ENCODE measurements at regions not wholly inside any gene's neighbourhood (a gene's known extent, or its start where the extent isn't known, plus 50 kb on each side); places are given as distances from the start of the nearest gene placed in this dataset.

DNA sequence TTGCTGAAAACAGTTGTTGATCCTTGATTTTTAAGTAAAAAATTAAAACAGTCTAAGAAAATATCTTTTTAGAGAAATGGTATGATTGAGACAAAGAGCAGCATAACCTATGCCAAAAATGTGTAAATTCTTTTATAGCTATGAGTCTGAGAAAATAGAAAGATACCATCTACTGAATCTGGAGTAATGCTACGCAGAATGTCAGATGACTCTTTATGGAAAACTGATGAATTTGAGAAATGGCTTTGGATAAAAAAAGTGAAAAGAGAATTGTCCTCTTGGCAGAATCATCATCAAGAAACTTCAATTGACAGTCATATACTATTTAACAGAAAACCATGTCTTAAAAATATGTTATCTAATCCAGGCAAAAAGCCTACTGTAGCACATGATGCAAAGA is 183.1 kb downstream of the FAT4 start:
- no peak overlapping the region for H3K27ac ChIP-seq (replicated peaks)
- no peaks in the 10 kb centered on the region for H3K27me3 ChIP-seq (ENCODE audit: insufficient read depth, poor library complexity, severe bottlenecking)
- no peak for DNase-seq (ENCODE audit: low read depth in 1 of 2, low spot score in 1 of 2)
- no peak overlapping the region for H3K4me3 ChIP-seq (replicated peaks; ENCODE audit: insufficient read depth, low read length)
- TF ChIP-seq CTCF (IDR thresholded peaks at IDR 0.05; ENCODE audit: insufficient read depth, low read length) = no peak
- TF ChIP-seq REST (IDR thresholded peaks at IDR 0.05; ENCODE audit: insufficient replicate concordance, low read depth) = no peak
- TF ChIP-seq GABPA (IDR thresholded peaks at IDR 0.05; ENCODE audit: low read depth) = no peak
- TF ChIP-seq SPI1 (IDR thresholded peaks at IDR 0.05; ENCODE audit: borderline replicate concordance, low read depth) = no peak
- no peak for TF ChIP-seq POLR2AphosphoS5 (IDR thresholded peaks at IDR 0.05; ENCODE audit: low read depth)

DNA sequence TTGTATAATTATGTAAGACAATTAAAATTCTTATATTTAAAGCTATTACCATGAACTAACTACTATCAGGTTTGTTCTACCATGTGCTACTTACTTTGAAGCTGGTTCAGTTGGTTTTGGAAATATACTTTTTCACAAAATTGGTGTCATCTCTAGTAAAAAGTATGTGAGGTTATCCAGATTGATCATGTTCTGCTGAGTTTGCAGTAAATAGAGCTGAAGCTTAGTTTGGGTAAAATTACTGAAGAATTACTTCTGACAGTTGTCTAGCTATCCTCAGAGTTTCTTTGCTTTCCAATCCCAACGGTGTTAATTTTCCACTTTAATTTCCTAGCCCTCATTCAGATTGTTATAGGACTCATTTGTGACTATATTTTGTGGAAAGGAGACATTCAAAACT is 184.2 kb downstream of the FAT4 start:
- Histone ChIP-seq H3K27ac (replicated peaks) (no peak overlapping the region), H3K4me3 (replicated peaks; ENCODE audit: insufficient read depth, low read length) (no peak overlapping the region), H3K27me3 (ENCODE audit: insufficient read depth, poor library complexity, severe bottlenecking) (no peaks in the 10 kb centered on the region)
- DNase-seq (ENCODE audit: low read depth in 1 of 2, low spot score in 1 of 2) = no peak
- TF ChIP-seq POLR2AphosphoS5 (IDR thresholded peaks at IDR 0.05; ENCODE audit: low read depth) (no peak), GABPA (IDR thresholded peaks at IDR 0.05; ENCODE audit: low read depth) (no peak), SPI1 (IDR thresholded peaks at IDR 0.05; ENCODE audit: borderline replicate concordance, low read depth) (no peak), CTCF (IDR thresholded peaks at IDR 0.05; ENCODE audit: insufficient read depth, low read length) (no peak), REST (IDR thresholded peaks at IDR 0.05; ENCODE audit: insufficient replicate concordance, low read depth) (no peak)

DNA sequence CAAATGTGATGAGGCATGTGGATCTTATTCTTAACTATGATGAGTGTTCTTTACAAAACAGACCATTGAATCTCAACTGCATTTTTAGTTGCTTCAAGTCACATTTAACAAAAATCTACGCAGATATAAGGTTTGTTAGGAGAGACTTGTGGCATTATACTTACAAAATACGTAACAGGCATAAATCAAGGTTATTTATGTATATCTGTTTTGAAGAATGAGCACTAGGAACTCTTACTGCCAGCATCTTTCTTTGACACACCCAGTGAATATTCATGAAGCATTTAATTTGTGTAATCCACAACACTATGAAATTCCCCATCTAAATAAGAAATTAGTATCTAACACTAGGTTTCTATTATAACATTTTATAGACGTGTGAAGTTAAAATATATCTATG is 186.3 kb downstream of the FAT4 start:
- Histone ChIP-seq H3K27ac (replicated peaks) (no peak overlapping the region), H3K27me3 (ENCODE audit: insufficient read depth, poor library complexity, severe bottlenecking) (no peaks in the 10 kb centered on the region), H3K4me3 (replicated peaks; ENCODE audit: insufficient read depth, low read length) (no peak overlapping the region)
- DNase-seq (ENCODE audit: low read depth in 1 of 2, low spot score in 1 of 2) = no peak
- TF ChIP-seq GABPA (IDR thresholded peaks at IDR 0.05; ENCODE audit: low read depth) (no peak), CTCF (IDR thresholded peaks at IDR 0.05; ENCODE audit: insufficient read depth, low read length) (no peak), POLR2AphosphoS5 (IDR thresholded peaks at IDR 0.05; ENCODE audit: low read depth) (no peak), SPI1 (IDR thresholded peaks at IDR 0.05; ENCODE audit: borderline replicate concordance, low read depth) (no peak)

DNA sequence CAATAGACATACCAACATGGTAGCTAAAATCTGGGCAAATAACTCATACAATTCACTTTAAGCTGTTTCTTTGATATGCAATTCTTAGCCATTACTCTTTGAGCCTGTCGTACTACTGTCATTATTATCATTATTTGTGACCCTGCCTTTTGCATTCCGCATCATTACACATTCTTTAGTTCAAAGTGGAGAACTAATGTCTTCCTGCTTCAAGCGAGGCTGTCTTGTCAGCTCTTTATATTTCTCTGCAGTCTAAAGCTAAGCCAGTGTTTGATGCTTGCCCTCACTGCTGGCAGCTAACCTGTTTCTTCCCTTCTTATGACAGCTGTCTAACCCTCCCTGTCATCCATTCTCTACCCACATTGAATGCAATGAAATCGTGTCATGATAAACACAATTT is 186.8 kb downstream of the FAT4 start:
- H3K27me3 ChIP-seq (ENCODE audit: insufficient read depth, poor library complexity, severe bottlenecking) = peaks cover 2% of the 10 kb centered on the region
- no peak overlapping the region for H3K27ac ChIP-seq (replicated peaks)
- H3K4me3 ChIP-seq (replicated peaks; ENCODE audit: insufficient read depth, low read length) = no peak overlapping the region
- no peak for DNase-seq (ENCODE audit: low read depth in 1 of 2, low spot score in 1 of 2)
- TF ChIP-seq POLR2AphosphoS5 (IDR thresholded peaks at IDR 0.05; ENCODE audit: low read depth) = no peak
- no peak for TF ChIP-seq REST (IDR thresholded peaks at IDR 0.05; ENCODE audit: insufficient replicate concordance, low read depth)
- TF ChIP-seq CTCF (IDR thresholded peaks at IDR 0.05; ENCODE audit: insufficient read depth, low read length) = no peak
- TF ChIP-seq SPI1 (IDR thresholded peaks at IDR 0.05; ENCODE audit: borderline replicate concordance, low read depth) = no peak
- no peak for TF ChIP-seq GABPA (IDR thresholded peaks at IDR 0.05; ENCODE audit: low read depth)

Measured in HL-60 (cell line).